Activated CD4-positive, alpha-beta T cell treated with anti-CD3 and anti-CD28 coated beads, Interleukin-2, amount 50 U/mL, for 48 hours (primary cell): ENCODE measurements at regions not wholly inside any gene's neighbourhood (a gene's known extent, or its start where the extent isn't known, plus 50 kb on each side); places are given as distances from the start of the nearest gene placed in this dataset.

Experiments
- DNase-seq, 2 experiments: peaks; one replicate each; pipeline ENCODE4 v3.0.0-alpha.2; 2020

DNA sequence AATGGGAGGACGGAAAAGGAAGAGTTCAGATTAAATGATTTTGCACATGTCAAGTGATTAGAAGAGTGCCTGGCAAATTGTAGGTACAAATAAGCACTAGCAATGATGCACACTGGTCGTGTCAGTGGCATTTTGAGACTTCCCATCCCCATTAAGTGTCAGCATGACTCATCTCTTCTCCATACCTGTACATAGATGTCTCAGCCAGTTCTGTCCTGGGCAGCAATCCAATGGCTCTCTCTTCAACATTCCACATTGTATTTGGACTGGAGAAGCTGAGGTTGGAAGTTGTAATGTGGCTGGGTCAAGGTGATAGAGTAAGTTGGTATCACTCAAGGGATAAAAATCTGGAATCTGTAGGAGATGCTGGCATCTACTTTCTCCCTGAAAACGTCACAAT lies 742.7 kb downstream of the VRK1 start:
- no peak for DNase-seq

DNA sequence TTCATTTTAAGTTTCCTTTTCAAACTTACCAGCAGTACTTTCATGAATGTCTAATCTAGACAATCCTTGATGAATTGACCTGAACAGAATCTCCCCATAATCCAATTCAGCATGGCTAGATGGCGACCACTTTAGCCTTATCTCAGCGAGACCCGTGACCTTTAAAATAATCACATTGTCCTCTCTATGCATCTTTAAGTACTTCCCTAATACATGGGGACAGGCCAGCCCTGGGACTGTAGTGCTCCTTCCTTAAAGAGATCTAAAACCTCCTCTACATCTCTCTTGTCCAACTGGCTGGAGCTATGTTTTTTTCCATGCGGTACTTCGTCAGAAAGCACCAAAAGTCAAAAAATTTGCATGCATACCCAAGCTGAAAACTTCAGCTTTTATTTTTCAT lies 746.0 kb downstream of the VRK1 start:
- no peak for DNase-seq

DNA sequence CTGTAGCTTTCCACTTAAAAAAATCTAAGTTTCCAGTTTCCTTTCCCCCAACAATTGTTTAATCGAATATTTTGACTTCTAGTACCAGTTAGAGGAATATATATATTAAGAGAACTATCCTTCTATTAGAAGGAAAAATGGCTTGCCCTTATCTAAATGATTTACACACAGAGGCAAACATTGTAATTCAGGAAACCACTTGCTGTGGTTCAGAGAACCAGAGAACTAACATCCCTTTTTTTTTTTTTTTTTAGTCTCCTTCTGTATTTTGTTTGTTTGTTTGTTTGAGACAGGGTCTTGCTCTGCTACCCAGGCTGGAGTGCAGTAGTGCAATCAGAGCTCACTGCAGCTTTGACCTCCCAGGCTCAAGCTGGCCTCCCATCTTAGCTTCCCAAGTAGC lies 746.6 kb downstream of the VRK1 start:
- DNase-seq: no peak

DNA sequence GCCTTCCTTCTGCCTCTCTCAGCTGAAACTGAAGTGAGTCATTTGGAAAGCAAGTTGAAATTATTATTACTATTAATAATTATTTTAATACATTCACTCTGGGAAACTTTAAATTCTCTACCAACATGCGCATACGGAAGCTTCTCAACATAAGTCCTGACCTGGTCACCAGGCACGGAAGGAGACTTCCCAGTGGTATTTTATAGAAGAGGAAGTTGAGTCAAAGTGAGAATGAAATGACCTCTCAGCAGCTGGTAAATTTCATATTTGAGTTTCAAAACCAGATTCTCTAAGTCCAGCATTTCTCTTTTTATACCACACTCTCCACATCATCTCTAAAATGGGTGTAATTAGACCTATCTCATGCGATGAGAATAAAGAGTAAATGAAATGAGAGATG lies 747.4 kb downstream of the VRK1 start:
- DNase-seq: no peak

DNA sequence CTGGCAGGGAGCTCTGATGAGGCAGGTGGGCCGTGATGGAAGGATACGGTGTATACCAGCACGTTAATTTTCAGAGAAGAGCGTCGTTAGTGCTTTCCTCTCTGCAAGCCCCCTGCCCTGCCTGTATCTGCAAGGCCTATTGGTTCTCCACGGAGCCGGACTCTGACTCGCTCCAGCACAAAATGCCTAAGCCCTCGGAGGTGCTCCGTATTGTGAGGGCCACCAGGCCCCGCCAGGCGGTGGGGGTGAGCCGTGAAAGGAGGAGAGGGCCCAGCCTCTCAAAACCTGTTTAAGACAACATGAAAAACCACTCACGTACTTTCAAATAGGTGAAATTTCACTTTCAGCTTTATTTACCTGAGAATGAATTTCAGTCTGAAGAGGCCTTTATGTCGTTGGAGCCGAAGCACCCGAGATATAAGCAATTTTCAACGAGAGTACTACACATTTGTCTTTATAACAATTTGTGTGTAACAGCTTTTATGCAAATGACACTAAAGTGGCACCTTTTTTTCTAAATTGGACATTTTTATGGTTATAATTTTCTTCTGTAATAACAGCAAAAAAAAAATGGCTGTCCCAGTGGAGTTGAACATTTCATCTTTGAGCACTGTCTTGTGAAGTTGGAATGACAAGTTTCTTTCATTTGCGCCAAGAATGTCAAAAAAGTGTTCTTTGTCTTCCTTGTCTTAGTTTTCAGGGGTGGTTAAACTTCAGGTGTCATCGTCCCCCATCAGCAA lies 749.5 kb downstream of the VRK1 start:
- no peak for DNase-seq

DNA sequence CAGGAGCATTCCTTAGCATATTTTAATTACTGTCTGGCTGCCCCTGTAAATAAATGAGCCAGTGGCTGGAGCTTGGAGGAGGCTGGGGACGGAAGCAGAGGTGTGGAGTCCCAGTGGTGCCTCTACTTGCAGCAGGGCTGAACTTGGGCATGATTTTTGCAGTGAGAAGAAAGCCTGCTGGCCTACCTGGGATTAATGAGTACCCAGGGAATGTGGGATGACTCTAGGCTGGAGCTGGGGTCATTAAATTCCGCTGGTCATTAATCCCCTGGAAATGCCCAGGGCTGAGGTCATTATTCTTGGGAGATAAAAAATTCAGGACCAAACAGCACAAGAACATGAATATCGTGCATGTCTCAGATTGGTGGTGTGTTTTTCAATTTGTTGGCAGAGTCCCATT lies 753.3 kb downstream of the VRK1 start:
- DNase-seq: no peak

DNA sequence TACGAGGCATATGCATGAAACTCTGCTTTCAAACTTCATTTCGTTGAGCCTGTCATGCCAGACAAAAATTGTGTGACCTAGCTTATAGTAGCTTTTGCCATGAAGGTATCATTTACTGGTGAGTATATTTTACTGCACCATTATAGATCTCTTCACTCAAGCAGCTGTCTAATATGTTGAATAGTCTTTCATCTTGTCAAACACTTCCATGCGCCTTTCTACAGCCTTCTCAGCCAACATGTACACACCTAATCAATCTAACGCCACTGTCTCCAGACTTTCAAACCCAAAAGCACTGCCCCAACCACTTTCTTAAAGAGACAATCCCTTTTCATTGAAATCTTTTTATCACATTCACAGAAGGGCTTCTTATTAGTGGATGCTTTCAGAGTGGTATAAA lies 757.4 kb downstream of the VRK1 start:
- DNase-seq: no peak

DNA sequence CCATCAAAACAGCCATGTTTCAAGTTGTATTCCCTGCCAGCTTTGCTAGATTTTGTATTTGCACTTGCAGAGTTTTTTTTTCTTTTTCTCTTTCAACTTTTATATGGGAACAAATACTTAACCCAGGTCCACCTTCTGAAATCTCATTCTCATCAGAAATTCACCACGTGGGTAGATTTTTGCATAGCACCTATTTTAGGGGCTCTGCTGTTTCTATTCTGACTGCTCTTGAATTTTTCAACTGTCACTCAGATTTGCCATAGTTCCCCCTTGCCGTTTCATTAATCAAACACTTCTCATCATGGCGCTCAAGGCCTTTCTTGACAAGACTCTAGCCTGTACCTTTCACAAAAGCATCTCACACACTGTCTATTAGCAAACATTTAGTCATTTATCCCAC lies 767.2 kb downstream of the VRK1 start:
- no peak for DNase-seq

DNA sequence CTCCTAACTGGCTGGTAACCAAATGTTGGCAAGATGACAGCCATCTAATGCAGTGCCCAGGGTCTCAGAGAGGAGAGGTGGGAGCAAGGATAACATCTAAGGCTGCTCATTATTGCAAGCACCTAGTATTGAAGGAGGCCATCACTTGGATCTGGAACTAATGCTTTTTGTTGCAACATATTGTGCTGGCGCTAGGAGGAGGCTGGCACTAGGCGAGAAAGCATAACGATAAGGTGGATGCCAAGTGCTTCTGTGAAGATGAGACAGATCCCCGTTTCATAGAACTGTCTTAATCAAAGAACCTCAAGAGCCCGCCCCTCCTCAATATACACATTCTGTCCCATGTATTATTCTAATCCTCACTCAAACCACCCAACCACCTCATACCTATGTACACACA lies 774.0 kb downstream of the VRK1 start:
- DNase-seq: no peak

DNA sequence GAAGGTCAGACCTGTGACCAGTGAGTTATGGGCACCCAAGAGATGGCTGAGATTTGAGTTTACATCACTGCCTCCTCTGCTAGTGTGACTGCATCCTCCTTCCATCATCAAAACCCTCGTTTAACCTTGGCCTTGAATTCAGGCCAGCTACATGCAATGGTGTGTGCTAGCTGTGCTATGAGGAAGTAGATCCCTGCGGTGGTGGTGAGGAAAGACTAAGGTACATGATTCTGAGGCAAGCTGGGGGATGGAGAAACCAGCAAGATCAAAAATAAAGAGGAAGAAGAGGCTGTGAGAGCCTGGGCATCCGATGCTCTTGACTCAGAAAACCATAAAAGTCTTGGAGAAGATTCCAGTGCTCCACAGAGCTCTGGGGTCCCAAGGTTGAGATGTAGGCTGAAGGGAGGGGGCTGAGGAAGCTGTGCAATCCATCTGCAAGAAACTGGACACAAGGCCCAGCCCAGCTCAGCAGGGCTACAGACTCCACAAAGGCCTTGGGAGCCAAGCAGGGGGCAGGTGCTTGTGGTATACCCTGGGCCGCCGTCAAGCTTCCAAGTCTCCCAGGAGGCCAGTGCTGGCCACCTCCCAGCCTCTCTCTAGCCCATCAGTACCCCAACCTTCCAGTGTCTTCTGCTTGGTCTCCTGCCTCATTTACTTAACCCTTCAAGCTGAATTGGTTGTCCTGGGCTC lies 774.8 kb downstream of the VRK1 start:
- DNase-seq: no peak

DNA sequence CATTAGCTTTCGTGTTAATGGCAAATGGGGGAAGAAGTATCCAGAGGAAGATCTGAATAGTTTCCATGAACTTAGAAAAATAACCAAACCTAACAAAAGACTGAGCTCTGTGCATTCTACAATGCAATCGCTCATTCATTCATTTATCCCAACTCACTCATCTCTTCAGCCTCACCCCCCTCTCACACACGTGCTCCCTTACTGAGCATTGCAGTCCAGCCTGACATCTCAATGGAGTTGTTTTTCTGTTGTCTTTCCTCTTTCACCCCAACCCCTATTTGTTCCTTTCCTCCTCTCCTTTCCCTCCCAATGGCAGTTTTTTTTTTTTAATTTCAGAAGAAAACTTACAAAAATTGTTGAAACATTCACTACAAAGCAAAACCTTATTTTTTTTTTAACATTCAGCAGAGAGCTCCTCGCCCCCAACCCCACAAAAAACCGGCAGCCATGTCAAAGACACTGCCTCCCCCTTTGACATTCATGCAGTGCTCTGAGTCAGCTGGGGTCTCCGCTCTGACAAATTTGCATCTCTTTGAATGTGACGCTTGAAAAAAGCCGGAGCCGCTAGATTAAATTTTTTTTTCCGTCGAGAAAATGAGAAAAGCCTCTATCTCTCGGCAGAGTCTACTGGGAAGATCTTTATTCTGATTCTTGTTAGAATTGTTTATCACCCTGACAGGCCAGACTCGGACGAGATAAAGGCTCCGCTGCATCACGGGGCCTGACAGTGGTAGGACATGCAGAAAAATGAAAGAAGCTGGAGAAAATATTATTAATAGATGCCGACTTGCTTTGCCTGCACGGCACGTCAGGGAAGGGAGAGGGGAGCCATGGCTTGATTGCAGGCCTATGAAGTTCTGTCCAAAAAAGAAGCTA lies 775.6 kb downstream of the VRK1 start:
- DNase-seq: no peak

DNA sequence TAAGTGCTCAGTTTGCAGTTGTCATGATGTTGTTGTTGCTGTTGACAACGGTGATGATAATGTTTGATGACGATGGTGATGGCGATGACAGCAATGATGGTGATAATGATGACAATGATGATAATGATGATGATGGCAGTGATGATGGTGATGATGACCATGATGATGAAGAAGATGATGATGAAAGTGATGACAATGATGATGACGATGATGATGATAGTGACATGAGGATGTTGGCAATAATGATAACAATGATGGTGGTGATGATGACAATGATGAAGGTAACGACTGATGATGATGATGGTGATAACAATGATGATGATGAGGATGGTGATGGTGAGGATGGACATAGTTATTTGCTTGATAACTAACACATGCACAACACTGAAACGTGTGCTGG lies 778.5 kb downstream of the VRK1 start:
- DNase-seq: no peak

DNA sequence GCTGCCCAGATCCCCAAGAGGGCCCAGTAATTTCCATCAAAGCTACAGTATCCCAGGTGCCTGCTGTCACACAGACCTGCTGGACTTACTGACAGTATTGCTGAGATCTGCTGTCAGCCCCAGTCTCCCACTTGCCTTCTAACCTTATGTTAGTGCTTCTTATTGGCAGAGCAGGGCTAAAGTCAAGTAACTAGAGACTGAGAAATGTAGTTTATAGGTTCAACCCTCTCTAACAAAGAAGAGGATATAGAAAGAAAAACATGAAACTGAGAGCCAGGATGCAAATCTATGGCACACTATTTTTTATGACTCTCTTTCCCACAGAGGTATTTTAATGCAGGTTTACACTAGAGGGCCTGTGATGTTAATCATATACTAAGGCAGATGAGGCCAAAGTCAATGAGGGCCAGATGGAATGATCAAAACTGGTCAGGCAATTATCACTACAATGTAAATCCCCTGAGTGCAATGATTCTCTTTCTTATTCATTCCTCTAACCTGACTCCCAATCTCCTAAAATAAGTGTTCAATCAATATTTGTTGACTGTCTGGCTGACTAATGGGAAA lies 781.9 kb downstream of the VRK1 start:
- no peak for DNase-seq

DNA sequence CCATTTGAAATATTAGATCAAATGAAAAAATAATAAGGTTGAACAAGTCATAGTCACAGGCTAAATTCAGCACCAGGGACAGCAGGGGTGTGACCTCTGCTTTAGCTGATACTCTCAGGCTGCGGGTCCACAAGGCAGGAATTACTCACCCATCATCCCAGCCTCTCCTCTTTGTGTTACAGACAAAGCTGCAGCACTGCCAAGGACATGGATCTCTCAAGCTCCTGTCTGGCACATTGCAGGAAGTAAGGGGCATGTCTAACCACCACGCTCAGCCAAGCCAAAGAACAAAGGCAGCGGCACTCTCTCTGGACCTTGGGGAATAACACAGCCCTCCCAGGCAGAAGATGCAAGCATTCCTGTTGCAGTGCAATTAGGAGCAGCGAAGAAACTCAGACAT lies 783.8 kb downstream of the VRK1 start:
- DNase-seq: no peak

DNA sequence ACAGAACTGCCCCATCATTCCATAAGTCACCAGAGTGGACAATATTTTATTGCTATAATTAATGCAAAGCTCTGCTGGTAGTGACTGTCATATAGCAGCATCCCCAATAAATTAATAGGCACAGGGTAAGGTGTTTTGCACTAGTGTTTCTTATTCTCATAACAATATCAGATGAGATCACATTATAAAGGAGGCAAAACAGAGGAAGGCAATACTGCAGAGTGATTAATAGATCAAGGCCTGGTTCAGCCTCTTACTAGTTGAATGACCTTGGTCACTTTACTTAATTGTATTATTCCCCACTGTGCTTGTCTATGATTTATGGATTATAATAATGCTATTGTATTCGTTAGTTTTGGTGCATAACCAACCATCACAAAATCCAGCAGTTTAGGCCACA lies 784.8 kb downstream of the VRK1 start:
- DNase-seq: no peak

DNA sequence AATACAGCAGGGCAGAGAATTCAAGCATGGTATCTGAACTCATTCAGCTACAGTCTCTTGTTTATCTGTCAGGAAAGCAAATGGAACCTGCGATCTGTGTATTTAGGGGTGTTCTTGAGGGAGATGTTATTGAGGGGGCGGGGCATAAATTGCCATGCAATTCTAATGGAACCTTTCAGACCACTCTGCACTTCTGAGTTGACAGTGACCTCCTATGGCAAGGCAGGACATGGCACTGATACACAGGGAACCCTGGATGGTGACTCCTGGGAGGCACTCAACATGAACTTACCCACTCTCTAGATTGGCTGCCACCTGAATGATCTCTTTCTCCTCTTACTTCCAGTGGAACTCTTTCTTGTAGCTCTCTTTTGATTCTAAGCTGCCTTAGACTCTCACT lies 787.3 kb downstream of the VRK1 start:
- DNase-seq: no peak

DNA sequence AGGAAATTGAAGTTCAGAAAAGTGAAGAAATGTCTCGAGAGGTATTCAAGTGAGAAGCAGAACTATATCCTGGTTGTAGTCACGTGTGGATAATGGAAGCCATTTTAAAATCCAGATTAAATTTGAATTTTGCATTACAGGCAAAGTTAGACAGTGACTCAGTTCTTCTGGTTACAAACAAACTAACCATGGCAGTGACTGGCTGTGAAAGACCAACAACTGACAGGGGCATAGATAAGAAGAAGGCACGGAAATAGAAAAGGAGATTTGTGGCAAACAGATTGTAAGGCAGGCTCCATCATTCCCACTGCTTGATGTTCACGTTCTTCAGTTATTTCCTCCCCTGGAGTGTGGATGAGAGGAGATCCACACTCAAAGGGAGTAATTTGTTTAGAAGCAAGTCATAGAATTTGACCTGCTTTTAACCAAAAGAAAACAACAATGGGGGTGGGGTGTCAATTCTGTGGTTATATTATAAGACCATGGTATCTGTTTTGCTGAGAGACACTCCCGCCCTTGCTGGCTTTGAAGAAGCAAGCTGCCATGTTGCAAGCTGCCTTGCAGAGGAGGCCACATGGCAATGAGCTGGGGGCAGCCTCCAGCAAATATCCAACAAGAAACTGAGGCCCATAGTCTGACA lies 795.3 kb downstream of the VRK1 start:
- no peak for DNase-seq

DNA sequence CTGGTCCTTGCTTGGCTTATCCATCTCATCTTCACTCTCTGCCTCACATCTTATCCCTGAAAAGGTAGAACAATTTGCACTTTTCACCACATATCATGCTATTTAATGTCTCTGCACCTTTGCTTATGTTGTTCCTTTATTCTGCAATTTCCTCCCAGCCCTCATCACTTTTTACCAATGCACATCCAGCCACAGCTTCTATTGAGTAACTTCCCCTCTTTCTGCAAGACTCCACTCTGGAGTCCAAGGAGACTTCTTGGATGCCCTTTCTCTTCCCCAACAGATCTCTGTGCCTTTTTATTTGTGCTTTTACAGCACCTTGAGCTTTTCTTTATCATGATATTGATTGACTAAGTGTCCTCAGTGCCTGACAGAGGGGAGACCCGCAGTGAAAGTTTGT lies 797.1 kb downstream of the VRK1 start:
- DNase-seq: no peak

DNA sequence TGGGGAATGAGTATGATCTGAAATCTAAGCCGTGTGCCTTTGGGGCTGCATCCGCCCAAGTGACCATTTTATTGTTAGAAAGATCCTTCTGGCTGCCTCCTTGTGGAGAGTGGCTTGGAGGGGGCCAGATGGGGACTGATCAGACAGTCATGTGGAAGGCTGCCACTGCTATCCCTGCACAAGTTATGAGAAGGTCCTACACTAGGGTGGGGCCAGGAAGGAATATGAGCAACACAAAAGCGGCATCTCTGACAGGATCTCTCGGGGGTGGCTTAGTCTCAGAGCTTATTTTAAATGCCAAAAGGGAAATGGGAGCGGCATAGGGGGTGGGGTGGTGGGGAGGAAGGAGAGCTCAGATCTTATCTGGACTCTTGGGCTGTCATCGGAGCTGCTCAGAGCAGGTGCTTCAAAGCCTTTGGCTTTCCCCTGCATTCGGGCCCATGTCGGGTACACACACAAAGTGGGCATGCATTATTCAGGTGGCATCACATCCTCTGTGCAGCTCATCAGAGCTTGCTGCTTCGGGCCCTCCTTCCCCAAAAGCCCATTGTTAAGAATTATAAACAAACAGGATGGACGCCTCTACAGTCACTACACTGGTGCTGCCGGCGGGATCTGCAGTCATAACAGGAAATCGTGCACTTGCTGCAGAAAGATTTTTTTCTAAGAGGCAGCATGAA lies 805.4 kb downstream of the VRK1 start:
- peak; percentile 43 to 56 for DNase-seq

DNA sequence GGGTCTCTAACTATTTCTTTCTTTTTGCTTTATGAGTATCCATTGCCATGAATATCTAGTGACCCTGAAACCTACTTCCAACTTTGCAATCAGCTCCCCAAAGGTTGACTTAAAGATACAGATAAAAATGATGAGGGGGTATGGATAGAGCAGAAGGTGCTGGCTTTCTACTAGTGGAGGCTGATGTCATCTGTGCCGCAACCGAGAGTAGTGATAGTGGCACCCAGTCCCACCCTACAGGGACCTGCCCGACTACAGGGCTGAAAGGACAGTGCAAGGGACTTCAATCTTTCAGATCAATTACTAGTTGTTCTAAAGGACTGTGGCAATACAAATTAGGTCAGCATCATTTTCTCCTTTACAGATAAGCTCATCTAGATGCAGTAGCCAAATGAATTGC lies 806.0 kb downstream of the VRK1 start:
- DNase-seq: peak in 1 of 2 experiments; percentile 36

DNA sequence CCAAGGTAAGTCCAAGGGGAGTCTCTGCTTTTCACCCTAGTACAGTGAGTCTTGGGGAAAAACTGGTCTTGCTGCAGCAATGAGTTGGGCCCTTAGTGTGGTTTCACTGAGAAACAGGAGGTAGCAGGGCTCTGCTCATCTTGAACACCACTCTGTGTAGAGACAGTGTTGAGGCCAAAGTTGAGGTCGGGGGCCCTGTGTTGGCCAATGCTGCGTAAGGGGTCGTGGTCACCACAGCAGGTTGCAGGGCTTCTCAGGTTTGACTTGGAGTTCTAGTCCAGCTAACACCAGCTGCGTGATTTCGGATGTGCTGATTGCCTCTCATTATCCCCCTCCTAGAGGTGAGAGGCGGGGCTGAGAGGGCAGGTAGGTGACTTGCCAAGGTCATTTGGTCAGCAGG lies 807.5 kb downstream of the VRK1 start:
- DNase-seq: no peak

DNA sequence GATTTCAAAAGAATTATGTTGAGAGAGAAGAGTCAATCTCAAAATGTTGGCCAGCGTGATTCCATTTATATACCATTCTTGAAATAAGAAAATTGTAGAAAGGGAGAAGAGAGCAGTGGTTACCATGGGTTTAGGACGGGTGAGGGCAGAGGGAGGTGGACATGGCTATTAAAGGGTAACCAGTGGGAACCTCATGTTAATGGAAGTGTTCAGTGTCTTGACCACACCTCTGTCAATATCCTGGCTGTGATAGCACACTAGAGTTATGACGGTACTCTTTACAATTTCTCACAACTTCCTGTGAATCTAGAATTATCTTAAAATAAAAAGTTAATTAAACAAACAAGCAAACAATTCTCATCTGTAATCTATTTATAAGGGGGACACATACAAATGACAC lies 821.2 kb downstream of the VRK1 start:
- no peak for DNase-seq
